Dermis microvascular lymphatic vessel endothelial cell (primary cell): ENCODE measurements at regions not wholly inside any gene's neighbourhood (a gene's known extent, or its start where the extent isn't known, plus 50 kb on each side); places are given as distances from the start of the nearest gene placed in this dataset.

Experiments used
- DNase-seq, 2 donors: peaks; one replicate each; pipeline versions ENCODE4 v3.0.0 to v3.0.0-alpha.2; 2010; ENCODE audit warnings: low read depth in 2 of 2

DNA sequence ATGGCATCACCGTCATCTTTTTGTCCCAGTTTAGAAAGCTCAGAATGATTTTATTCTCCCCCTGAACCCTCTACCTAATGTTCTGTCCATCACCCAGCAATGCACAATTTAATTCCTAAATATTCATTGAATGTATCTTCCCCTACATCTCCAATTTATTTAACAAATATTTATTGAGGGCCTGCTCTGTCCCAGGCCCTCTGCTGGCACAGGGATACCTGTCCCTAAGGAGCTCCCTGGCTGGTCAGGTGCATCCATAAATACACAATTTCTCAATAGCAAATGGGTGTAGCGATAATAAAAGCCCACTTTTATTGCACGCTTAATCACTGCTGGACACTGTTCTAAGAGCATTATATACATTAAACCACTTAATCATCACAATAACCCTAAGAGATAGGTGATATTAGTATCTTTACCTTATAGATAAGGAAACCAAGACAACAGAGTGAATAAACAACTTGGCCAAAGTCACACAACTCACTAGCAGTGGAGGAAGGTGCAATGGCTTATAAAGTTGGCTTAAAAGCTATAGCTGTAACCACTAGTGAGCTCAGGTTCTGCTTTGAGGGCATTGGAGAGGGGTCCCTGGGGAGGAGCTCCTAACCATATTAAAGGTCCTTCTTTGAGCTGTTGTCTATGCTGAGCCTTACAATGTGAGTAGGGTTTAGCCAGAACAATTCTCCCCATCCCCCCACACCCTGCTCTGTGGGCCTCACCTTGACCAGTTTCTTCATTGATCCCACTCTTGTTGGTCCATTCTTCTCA is 126.3 kb upstream of the JUN start:
- no peak for DNase-seq

- DNase-seq: peak in 1 of 2 donors; percentile 53
These were observed 128.1 kb upstream of the JUN start for GRCh38 chr1:58911841-58912499.

GRCh38 chr1:58914925-58915324 is 131.1 kb upstream of the JUN start:
- DNase-seq: no peak

GRCh38 chr1:58917436-58917835 is 133.6 kb upstream of the JUN start:
- no peak for DNase-seq

- DNase-seq: no peak
These were observed 135.5 kb upstream of the JUN start for GRCh38 chr1:58919226-58919958.

DNA sequence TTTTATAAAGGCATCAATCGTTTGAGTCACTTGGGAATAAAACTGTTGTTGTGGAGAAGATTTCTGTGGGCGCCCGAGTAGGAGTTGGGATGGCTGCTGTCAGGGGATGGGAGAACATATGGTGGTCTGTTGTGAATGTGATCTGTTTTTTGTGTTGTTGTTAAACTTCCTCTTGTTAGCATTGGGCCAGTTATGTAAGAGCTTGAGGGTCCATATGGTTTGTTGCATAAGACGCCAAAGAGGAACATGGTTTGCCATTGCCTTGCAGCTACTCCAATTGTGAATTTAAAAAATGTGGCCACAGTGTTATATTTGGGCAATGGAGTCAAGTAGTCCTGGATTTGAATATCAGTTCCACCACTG is 136.1 kb upstream of the JUN start:
- no peak for DNase-seq

- no peak for DNase-seq
These were observed 137.5 kb upstream of the JUN start for GRCh38 chr1:58921342-58921741.

- DNase-seq: no peak
These were observed 137.9 kb upstream of the JUN start for GRCh38 chr1:58921751-58922150.

DNA sequence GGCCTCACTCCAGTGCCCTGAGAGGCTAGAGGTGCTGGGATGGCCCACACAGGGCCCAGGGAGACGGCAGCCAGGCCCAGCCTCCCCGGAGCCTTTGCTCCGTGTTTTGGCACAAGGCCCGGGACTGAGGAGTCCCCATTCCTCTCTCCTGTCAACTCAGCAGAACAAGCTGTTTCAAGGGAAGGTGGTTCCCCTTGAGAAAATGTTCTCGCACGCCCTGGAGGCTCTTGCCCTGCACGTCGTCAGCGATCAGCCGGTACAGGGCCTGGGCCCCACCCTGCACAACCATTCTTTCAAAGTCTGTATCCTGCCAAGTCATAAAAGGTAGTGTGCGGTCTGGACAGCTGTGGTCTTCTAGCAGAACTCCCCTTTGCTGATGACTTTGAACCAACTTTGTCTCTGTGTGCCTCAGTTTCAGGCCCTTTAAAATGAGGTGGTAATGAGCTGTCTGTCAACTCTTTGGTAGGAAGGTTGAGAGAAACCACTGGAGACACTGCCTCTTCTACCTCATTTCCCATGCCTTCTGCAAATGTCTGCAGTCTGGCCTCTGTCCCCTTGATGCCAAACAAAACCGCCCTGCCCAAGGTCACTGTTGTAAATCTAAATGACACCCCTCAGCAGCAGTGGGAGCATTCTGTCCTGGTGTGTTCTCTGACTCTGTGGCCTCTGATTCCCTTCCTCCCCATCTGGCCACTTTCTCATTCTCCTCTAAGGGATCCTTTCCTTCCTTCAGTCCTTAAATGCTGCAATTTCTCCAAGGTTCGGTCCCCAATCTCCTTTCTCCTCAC is 138.6 kb upstream of the JUN start:
- DNase-seq: no peak

GRCh38 chr1:58923090-58923470 is 139.2 kb upstream of the JUN start:
- no peak for DNase-seq

- no peak for DNase-seq
These were observed 140.2 kb upstream of the JUN start for GRCh38 chr1:58924016-58924565.

- no peak for DNase-seq
These were observed 141.0 kb upstream of the JUN start for GRCh38 chr1:58924821-58925220.

DNA sequence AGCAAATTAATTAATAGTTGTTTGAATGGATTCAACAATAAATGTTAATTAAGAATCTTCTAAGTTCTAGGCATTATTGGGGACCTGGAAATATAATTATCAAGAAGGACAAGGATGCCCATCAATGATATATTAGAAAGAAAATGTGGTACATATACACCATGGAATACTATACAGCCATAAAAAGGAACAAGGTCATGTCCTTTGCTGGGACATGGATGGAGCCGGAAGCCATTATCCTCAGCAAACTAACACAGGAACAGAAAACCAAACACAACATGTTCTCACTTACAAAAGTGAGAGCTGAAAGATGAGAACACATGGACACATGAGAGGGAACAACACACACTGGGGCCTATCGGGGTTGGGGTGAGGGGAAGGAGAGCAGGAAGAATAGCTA is 141.4 kb upstream of the JUN start:
- DNase-seq: no peak

DNA sequence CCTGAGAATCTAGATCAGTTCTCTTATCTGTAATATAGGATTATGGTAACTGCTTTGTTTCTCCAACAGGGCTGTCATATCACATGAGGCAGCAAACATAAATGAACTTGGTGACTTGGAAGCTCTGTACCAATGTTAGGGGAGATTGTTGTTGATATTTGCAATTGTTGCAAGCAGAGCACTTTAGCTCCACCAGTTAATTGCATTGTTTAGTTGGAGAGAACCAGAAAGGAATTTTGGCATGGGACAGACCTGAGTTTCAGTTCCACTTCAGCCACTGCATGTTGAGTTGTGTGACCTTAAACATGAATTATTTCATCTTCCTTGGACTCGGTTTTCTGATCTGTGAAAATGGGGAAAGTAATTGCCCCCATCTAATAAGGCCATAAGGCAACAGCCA is 142.3 kb upstream of the JUN start:
- no peak for DNase-seq

DNA sequence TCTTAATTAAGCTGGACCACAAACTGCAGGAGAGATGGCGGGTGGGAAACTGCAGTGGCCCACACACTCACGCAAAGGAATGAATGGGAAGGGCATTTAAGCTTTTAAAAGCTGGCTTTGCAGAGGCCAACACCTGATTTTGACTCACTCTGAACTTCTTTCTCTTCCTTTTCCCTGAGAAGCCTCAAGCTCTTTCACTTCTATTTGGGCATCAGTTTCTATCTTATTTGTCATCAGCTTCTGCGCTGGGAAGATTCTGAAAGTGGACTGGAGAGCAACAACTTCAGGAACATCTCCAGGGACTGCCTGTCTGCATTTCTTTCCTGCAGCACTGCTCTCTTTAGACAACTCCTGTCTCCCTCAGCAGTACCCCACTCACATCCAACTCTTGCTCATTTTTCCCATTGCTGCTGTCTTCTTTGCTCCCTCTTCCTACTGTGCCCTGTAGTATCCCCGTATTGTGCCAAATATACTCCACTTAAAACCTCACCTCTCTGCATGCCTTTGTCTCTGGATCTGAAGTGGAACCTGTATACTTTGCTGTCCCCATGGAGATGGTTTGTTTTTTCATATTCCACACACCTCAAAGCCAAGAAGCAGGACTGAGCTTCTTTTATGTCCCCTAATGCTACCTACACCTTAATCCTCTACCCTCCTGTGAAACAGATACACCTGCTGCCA is 143.3 kb upstream of the JUN start:
- no peak for DNase-seq

GRCh38 chr1:58927722-58928085 is 143.9 kb upstream of the JUN start:
- DNase-seq: no peak

DNA sequence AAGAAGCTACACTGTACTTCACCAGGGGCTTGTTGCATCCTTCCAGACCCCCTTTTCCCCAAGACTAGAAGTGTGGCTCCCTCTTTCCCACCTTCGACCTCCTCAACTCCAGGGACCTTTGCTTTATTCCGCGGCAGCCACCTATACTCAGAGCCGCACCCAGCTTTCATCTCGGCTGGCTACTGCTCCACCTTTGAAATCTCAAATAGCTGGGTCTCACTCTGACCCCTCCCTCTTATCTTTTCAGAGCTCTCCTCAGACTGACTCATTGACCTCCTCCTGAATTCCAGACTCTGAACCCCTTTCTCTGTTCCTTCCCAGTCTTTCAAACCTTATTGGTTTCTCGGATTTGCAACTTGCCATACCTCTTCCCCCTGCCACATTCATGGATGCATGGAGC is 144.7 kb upstream of the JUN start:
- DNase-seq: no peak

- no peak for DNase-seq
These were observed 146.0 kb upstream of the JUN start for GRCh38 chr1:58929671-58930325.

GRCh38 chr1:58931024-58931423 is 147.2 kb upstream of the JUN start:
- DNase-seq: no peak

- DNase-seq: no peak
These were observed 147.9 kb upstream of the JUN start for GRCh38 chr1:58931756-58932155.
